ENCODE measurements at regions not wholly inside any gene's neighbourhood (a gene's known extent, or its start where the extent isn't known, plus 50 kb on each side); places are given as distances from the start of the nearest gene placed in this dataset.

DNA sequence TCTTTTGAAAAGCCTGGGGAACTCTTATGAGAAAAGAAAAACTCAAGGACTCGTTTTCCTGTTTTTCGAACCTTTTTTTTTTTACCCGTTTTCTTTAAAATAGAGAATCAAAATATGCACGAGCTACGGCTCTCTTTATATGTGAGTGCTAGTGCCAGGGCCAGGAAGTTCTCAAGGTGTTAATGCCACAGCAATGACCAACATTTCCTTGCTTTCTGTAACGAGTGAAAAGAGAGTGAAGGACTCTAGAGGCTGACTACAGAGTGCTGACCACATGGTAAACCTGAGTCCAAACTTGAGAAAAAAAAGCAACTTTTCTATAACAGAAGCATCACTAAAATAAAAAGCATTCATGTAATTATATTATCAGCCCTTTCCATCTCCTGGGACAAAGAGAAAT is 102.2 kb upstream of the SLC28A3 start:
- TF ChIP-seq MAZ (IDR thresholded peaks at IDR 0.05; ENCODE audit: borderline replicate concordance, low read depth, low read length) = no peak
- no peak for TF ChIP-seq MAFK (IDR thresholded peaks at IDR 0.05; ENCODE audit: low read depth, low read length)
- TF ChIP-seq, protein P1, sequence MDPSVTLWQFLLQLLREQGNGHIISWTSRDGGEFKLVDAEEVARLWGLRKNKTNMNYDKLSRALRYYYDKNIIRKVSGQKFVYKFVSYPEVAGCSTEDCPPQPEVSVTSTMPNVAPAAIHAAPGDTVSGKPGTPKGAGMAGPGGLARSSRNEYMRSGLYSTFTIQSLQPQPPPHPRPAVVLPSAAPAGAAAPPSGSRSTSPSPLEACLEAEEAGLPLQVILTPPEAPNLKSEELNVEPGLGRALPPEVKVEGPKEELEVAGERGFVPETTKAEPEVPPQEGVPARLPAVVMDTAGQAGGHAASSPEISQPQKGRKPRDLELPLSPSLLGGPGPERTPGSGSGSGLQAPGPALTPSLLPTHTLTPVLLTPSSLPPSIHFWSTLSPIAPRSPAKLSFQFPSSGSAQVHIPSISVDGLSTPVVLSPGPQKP (IDR thresholded peaks at IDR 0.05; ENCODE audit: borderline replicate concordance, low read depth, low read length) = no peak
- TF ChIP-seq POLR2A (IDR thresholded peaks at IDR 0.05; ENCODE audit: low read depth, low read length) = no peak
- TF ChIP-seq, protein P2, sequence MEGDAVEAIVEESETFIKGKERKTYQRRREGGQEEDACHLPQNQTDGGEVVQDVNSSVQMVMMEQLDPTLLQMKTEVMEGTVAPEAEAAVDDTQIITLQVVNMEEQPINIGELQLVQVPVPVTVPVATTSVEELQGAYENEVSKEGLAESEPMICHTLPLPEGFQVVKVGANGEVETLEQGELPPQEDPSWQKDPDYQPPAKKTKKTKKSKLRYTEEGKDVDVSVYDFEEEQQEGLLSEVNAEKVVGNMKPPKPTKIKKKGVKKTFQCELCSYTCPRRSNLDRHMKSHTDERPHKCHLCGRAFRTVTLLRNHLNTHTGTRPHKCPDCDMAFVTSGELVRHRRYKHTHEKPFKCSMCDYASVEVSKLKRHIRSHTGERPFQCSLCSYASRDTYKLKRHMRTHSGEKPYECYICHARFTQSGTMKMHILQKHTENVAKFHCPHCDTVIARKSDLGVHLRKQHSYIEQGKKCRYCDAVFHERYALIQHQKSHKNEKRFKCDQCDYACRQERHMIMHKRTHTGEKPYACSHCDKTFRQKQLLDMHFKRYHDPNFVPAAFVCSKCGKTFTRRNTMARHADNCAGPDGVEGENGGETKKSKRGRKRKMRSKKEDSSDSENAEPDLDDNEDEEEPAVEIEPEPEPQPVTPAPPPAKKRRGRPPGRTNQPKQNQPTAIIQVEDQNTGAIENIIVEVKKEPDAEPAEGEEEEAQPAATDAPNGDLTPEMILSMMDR (conservative IDR thresholded peaks at IDR 0.05; ENCODE audit: low read depth, low read length) = no peak

Measured in IMR-90 (cell line).